Karpas-422 (cell line): ENCODE measurements at regions not wholly inside any gene's neighbourhood (a gene's known extent, or its start where the extent isn't known, plus 50 kb on each side); places are given as distances from the start of the nearest gene placed in this dataset.

ENCODE experiments used
- DNase-seq: peaks from one replicate; pipeline ENCODE4 v3.0.0-alpha.2; 2015
- H2AFZ ChIP-seq: fragments of 200-600 bp; sonication (generic); 2 replicates; pipeline ENCODE4 v1.6.1; 2014; ENCODE audit warnings: antibody characterized with exemption, low read length, mixed read lengths
- H3K27ac ChIP-seq: fragments of 200-600 bp; sonication (generic); 2 replicates; pipeline ENCODE4 v1.5.1; 2014; ENCODE audit warnings: mild to moderate bottlenecking, low read length, moderate library complexity
- H3K27me3 ChIP-seq: fragments of 200-600 bp; sonication (generic); 2 replicates; pipeline ENCODE4 v1.6.1; 2014; ENCODE audit warnings: low read length, mixed read lengths
- H3K36me3 ChIP-seq: fragments of 200-600 bp; sonication (generic); 2 replicates; pipeline ENCODE4 v1.6.1; 2014; ENCODE audit warnings: low read length, mixed read lengths; ENCODE audit not compliant: insufficient read depth
- H3K4me1 ChIP-seq: fragments of 200-600 bp; sonication (generic); 2 replicates; pipeline ENCODE4 v1.6.1; 2014; ENCODE audit warnings: mild to moderate bottlenecking, low read length, mixed read lengths
- H3K4me2 ChIP-seq: fragments of 200-600 bp; sonication (generic); 2 replicates; pipeline ENCODE4 v1.6.1; 2014; ENCODE audit warnings: low read length, low read depth, mild to moderate bottlenecking; ENCODE audit not compliant: poor library complexity, severe bottlenecking
- H3K4me3 ChIP-seq: fragments of 200-600 bp; sonication (generic); 2 replicates; pipeline ENCODE4 v1.5.1; 2014; ENCODE audit warnings: mild to moderate bottlenecking, antibody characterized with exemption, low read length, mixed read lengths
- H3K79me2 ChIP-seq: fragments of 200-600 bp; sonication (generic); 2 replicates; pipeline ENCODE4 v1.6.1; 2014; ENCODE audit warnings: mild to moderate bottlenecking, low read length, mixed read lengths
- H3K9ac ChIP-seq: fragments of 200-600 bp; sonication (generic); 2 replicates; pipeline ENCODE4 v1.6.0; 2014; ENCODE audit warnings: low read length
- H3K9me2 ChIP-seq: fragments of 200-600 bp; sonication (generic), shearing (Covaris generic); replicated peaks from 2 replicates; pipeline ENCODE4 v1.6.0; 2014; ENCODE audit warnings: mild to moderate bottlenecking, low read length, moderate library complexity; ENCODE audit not compliant: insufficient read depth
- H3K9me3 ChIP-seq: fragments of 300-700, 200-600 bp; sonication (generic); 2 replicates; pipeline ENCODE4 v1.6.1; 2014; ENCODE audit warnings: low read length, mixed read lengths
- H4K20me1 ChIP-seq: fragments of 200-600 bp; sonication (generic); 2 replicates; pipeline ENCODE4 v1.6.1; 2014; ENCODE audit warnings: mild to moderate bottlenecking, antibody characterized with exemption, low read length, low read depth; ENCODE audit not compliant: insufficient read depth

- no peak overlapping the region for H3K27ac ChIP-seq
- no peaks in the 10 kb centered on the region for H3K9me3 ChIP-seq
- peaks cover 3% of the 10 kb centered on the region; the same call in 1 of the 2 replicates for H3K4me1 ChIP-seq
- H3K27me3 ChIP-seq, result no peaks in the 10 kb centered on the region
- no peak for DNase-seq
- H3K4me2 ChIP-seq, result no peak overlapping the region
- no peaks in the 10 kb centered on the region for H4K20me1 ChIP-seq
- H3K79me2 ChIP-seq, result no peaks in the 10 kb centered on the region
- no peaks in the 10 kb centered on the region for H3K36me3 ChIP-seq
- no peak overlapping the region for H2AFZ ChIP-seq
- no peak overlapping the region for H3K9ac ChIP-seq
- H3K4me3 ChIP-seq, result no peak overlapping the region
- H3K9me2 ChIP-seq, result no peaks in the 10 kb centered on the region
Observed at GRCh38 chr3:182369861-182370260, 423.4 kb upstream of the ATP11B start.

- H3K79me2 ChIP-seq, result no peaks in the 10 kb centered on the region
- no peak overlapping the region for H3K4me3 ChIP-seq
- H2AFZ ChIP-seq, result peak overlapping the region; percentile 23; the same call in 1 of the 2 replicates
- H3K9me2 ChIP-seq, result no peaks in the 10 kb centered on the region
- peaks cover 3% of the 10 kb centered on the region; the same call in 1 of the 2 replicates for H3K4me1 ChIP-seq
- no peaks in the 10 kb centered on the region for H3K36me3 ChIP-seq
- no peaks in the 10 kb centered on the region for H3K27me3 ChIP-seq
- H4K20me1 ChIP-seq, result no peaks in the 10 kb centered on the region
- no peaks in the 10 kb centered on the region for H3K9me3 ChIP-seq
- no peak for DNase-seq
- no peak overlapping the region for H3K9ac ChIP-seq
- no peak overlapping the region for H3K27ac ChIP-seq
- H3K4me2 ChIP-seq, result no peak overlapping the region
Observed at GRCh38 chr3:182370949-182371348, 422.4 kb upstream of the ATP11B start.

DNA sequence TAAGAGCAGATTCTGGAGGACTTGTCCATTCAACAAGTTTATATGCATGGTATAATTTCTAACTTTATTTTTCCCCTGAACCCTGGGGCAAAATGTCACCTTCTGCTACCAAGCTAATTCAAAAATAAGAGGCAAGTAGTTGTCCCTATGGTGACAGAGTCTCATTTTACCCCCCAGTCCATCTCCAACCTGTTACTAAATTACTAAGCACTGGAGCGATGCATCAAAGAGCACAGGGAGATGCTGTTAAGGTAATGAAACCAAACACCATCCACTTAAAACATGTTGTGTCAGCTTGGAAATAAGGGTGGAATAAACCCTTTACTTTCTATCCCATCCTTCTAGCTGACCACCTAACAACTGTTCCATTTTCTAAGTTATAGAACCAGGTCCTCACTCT is 417.4 kb upstream of the ATP11B start:
- Histone ChIP-seq H3K4me1 (peaks cover 5% of the 10 kb centered on the region; the same call in 1 of the 2 replicates), H4K20me1 (no peaks in the 10 kb centered on the region), H3K9ac (no peak overlapping the region), H3K9me3 (no peaks in the 10 kb centered on the region), H3K9me2 (no peaks in the 10 kb centered on the region), H3K27ac (no peak overlapping the region), H2AFZ (no peak overlapping the region), H3K4me3 (no peak overlapping the region), H3K4me2 (no peak overlapping the region), H3K27me3 (no peaks in the 10 kb centered on the region), H3K79me2 (no peaks in the 10 kb centered on the region), H3K36me3 (no peaks in the 10 kb centered on the region)
- no peak for DNase-seq

DNA sequence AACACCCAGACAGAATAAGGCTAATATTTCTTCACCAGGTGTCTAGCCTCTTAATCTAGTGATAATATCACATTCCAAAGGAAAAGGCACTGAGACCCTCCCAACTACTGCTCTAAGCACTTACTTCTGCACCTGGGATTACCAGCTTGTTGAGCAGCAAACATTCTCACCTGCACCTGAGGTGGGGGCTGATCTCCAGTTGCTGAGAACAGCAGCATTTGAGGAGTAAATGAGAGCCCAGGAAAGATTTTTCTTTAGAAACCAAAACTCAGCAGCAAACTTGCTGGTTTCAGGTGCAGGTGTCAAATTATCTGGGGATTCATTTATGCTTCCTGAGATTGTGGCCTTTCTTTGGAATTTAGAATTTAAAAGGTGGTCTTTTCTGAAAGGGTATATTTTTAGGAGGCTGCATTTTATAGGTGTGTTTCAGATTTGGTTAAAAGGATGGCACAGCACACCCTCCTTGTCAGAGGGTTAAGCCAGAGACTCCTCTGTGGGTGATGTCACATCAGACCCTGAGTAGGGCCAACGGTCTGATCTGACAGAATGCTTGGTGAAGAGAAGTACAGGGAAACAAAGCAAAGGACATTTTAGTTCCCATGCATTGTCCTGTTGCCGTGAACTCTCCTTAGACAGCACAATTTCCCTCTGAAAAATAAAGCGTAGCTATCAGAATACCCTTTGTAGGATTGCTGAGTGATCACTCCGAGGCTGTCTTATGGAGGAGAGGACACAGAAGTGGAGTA is 411.0 kb upstream of the ATP11B start:
- H3K9ac ChIP-seq, result no peak overlapping the region
- peak overlapping the region; percentile 57; the same call in 1 of the 2 replicates for H2AFZ ChIP-seq
- H3K27ac ChIP-seq, result no peak overlapping the region
- no peaks in the 10 kb centered on the region for H3K36me3 ChIP-seq
- H3K79me2 ChIP-seq, result no peaks in the 10 kb centered on the region
- H3K4me1 ChIP-seq, result peaks cover 18% of the 10 kb centered on the region
- no peak overlapping the region for H3K4me3 ChIP-seq
- DNase-seq, result no peak
- H3K9me2 ChIP-seq, result no peaks in the 10 kb centered on the region
- H3K27me3 ChIP-seq, result no peaks in the 10 kb centered on the region
- H3K4me2 ChIP-seq, result no peak overlapping the region
- H3K9me3 ChIP-seq, result no peaks in the 10 kb centered on the region
- no peaks in the 10 kb centered on the region for H4K20me1 ChIP-seq

DNA sequence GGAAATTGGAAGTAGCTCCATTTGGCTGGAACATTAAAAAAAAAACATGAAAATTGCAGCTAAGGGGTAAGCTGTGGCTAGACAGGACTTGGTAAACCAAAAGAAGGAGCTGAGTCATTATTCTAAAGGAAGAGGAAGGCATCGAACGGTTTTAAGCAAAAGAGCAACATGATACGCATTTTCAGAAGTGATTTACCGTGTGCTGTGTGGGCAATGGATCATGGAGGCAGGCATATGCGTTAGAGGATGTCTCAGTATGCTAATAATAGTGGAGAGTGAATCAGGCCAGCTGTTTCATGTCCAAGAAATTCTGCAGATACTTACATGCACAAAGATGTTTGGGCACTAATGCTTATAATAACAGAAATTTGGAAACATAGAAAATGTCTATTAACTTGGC is 409.1 kb upstream of the ATP11B start:
- no peaks in the 10 kb centered on the region for H3K79me2 ChIP-seq

GRCh38 chr3:182385356-182385755 is 407.9 kb upstream of the ATP11B start:
- H3K9ac ChIP-seq, result no peak overlapping the region
- 0 out of 2 replicates have a peak overlapping the region, but pooled peaks have one; percentile 5 for H2AFZ ChIP-seq
- H3K27ac ChIP-seq, result no peak overlapping the region
- no peaks in the 10 kb centered on the region for H3K27me3 ChIP-seq
- H3K79me2 ChIP-seq, result no peaks in the 10 kb centered on the region
- H3K36me3 ChIP-seq, result no peaks in the 10 kb centered on the region; the same call in 1 of the 2 replicates
- no peak overlapping the region for H3K4me2 ChIP-seq
- H3K4me3 ChIP-seq, result no peak overlapping the region
- no peaks in the 10 kb centered on the region for H3K9me2 ChIP-seq
- peaks cover 15% of the 10 kb centered on the region for H3K4me1 ChIP-seq
- no peaks in the 10 kb centered on the region for H4K20me1 ChIP-seq
- DNase-seq, result no peak
- no peaks in the 10 kb centered on the region; the same call in 1 of the 2 replicates for H3K9me3 ChIP-seq

More for the DNA sequence above, 409.1 kb upstream of the ATP11B start:
- H3K36me3 ChIP-seq, result no peaks in the 10 kb centered on the region
- no peak overlapping the region for H3K4me2 ChIP-seq
- H3K27ac ChIP-seq, result no peak overlapping the region
- no peak for DNase-seq
- no peak overlapping the region for H3K9ac ChIP-seq
- H3K9me3 ChIP-seq, result no peaks in the 10 kb centered on the region; the same call in 1 of the 2 replicates
- peaks cover 18% of the 10 kb centered on the region for H3K4me1 ChIP-seq
- no peaks in the 10 kb centered on the region for H4K20me1 ChIP-seq
- no peaks in the 10 kb centered on the region for H3K27me3 ChIP-seq
- H2AFZ ChIP-seq, result 0 out of 2 replicates have a peak overlapping the region, but pooled peaks have one; percentile 48
- no peak overlapping the region for H3K4me3 ChIP-seq
- no peaks in the 10 kb centered on the region for H3K9me2 ChIP-seq

DNA sequence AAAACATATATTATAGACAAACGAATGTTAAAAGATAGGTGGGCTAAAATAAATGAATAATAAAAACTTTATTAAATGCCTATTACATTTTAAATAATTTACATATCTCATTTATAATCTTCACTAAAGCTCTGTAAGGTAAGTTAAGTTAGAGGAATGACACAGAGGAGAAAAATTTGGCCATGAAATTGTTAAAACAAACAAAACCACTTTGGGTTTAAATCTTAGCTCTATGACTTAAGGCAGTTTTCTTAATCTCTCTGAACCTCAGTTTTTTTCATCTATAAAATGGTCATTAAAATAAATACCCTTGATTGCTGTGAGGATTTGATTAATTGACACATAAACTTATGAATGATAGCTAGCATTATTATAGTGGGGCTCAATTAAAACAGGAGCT is 404.8 kb upstream of the ATP11B start:
- Histone ChIP-seq H3K79me2 (no peaks in the 10 kb centered on the region), H3K9me3 (no peaks in the 10 kb centered on the region; the same call in 1 of the 2 replicates), H3K9me2 (no peaks in the 10 kb centered on the region), H3K4me3 (no peak overlapping the region), H3K9ac (no peak overlapping the region), H2AFZ (peak overlapping the region; percentile 59; the same call in 1 of the 2 replicates), H4K20me1 (no peaks in the 10 kb centered on the region), H3K27ac (no peak overlapping the region), H3K4me2 (no peak overlapping the region), H3K4me1 (peaks cover 30% of the 10 kb centered on the region), H3K27me3 (no peaks in the 10 kb centered on the region), H3K36me3 (no peaks in the 10 kb centered on the region; the same call in 1 of the 2 replicates)
- no peak for DNase-seq

GRCh38 chr3:182389071-182389815 is 404.1 kb upstream of the ATP11B start:
- H3K9me2 ChIP-seq, result no peaks in the 10 kb centered on the region
- H3K27me3 ChIP-seq, result no peaks in the 10 kb centered on the region
- peaks cover 32% of the 10 kb centered on the region for H3K4me1 ChIP-seq
- H3K9ac ChIP-seq, result no peak overlapping the region
- H3K36me3 ChIP-seq, result no peaks in the 10 kb centered on the region; the same call in 1 of the 2 replicates
- H3K27ac ChIP-seq, result no peak overlapping the region
- H4K20me1 ChIP-seq, result no peaks in the 10 kb centered on the region
- DNase-seq, result no peak
- no peaks in the 10 kb centered on the region for H3K79me2 ChIP-seq
- H3K4me2 ChIP-seq, result no peak overlapping the region
- no peaks in the 10 kb centered on the region; the same call in 1 of the 2 replicates for H3K9me3 ChIP-seq
- H2AFZ ChIP-seq, result peak overlapping the region; percentile 59
- no peak overlapping the region for H3K4me3 ChIP-seq
